NCI-H2196 treated with DMSO at 0.1 percent for 48 hours (cell line): ENCODE measurements at regions not wholly inside any gene's neighbourhood (a gene's known extent, or its start where the extent isn't known, plus 50 kb on each side); places are given as distances from the start of the nearest gene placed in this dataset.

Experiments
- DNase-seq: peaks from one replicate; lab custom pipeline; 2025; ENCODE audit not compliant: unreplicated experiment; lab: John Stamatoyannopoulos, UW

DNA sequence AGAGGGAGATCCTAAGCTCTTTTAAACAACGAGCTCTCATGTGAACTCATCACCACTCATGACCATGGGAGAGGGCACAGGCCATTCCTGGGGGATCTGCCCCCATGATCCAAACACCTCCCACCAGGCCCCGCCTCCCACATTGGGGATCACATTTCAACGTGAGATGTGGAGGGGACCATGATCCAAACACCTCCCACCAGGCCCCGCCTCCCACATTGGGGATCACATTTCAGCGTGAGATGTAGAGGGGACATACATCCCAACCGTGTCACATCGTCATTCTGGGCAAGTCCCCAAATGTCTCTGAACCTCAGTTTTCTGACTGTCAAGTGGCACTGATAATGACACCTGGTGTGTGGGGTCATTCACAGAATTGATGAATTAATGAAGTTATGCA is 641.8 kb downstream of the CDH26 start:
- no peak for DNase-seq

DNA sequence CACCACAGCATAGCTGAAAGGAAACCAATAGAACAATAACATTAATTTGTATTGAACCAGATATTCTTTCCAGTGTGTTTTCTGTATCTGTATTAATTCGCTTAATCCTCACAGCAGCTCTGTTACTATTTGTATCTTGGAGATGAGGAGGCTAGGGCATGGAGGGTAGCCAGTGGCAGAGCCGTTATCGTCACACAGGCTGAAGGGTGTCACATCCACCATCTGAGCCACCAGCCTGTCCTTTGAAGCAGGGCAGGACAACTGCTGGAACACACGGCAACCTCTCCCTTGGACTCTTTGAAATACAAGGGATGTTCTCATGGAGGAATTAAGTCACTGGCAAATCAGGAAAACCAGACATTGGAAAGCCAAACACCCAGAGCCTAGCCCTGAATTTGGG is 628.0 kb upstream of the CDH4 start:
- no peak for DNase-seq

DNA sequence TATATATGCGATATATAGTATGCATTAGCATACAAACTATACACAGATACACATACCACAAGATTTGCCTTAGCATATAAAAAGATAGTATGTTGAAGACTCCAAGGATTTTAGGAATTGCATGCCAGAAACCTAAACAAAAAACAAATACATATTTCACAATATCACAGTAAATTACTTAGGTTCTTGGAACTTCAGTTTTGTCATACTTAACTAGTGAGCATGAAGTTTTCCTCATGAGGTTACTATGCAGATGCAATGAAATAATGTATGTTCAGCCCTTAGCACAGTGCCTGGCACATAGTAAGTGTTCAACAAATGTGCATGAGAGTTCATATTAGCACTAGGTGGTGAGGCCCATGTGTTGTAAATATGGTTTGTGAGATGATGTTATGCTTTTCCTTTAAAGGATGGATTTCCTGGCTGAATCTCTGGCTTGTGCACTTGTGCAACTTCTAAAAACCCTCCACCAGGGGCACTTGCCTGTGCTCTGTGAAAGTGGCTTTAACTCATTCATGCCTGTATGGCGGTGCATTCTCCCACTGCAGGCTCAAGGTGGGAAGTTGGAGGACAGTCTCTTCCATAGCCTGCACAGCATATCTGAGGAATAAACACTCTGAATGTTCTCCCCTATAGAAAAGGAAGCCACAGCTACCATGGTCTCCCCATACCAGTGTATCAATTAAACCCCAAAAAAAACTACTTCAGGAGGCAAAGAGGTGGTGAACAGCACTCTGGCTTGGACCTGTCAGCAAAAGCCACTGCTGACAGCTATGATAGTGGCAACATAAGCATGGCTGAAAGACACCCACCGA is 624.1 kb upstream of the CDH4 start:
- no peak for DNase-seq

DNA sequence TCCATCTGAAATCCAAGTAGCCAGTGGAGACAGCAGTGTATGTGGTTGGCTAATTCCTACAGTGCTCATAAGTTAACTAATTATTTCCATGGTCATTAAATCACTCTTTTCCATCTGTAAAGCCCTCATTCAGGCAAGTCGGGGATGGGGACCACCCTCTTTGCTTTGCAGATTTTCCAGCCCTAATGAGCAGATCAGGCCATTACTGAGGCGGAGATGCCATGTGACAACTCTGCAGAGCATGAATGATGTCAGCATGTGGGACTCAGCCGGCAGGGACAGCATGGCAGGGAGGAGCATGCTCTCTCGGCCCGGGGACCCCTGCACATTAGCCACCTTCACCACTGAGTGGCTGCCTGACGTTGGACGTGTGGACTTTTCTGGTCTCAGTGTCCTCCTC is 623.3 kb upstream of the CDH4 start:
- DNase-seq, result no peak

DNA sequence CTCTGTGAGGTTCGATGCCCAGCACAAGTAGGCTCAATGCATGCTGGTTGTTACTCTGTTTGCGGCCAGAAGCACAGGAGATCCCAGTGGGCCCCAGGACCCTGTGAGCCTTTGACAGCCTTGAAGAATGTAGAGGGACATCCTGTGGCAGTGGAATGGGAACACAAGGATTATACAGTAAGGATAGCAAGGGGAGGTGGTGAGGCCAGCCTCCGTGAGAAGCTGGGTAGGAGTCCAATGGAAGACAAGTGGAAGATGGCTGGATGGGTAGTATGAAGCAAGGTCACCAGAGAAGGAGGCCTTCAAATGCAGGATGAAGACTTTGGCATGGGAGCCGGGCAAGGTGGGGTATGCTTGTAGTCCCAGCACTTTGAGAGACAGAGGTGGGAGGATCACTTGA is 622.9 kb upstream of the CDH4 start:
- DNase-seq, result no peak

DNA sequence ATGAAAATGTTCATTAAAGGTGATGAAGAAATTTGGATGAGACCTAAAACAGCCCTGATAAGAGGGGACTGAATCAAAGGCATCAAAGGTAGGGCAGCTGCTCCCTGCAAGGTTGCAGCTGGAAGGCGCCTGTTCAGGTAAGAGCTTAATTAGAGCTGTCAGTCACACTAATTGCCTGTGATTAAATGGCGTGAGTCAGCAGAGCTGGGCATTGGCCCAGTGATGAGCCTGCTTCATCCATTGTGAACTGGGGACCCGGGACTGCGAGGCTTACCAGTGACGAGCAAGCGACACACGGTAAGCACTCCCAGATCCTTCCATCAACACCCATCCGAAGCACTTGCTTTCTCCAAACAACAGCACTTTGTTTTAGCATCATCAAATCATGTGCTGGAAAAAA is 621.5 kb upstream of the CDH4 start:
- peak; percentile 61 for DNase-seq

DNA sequence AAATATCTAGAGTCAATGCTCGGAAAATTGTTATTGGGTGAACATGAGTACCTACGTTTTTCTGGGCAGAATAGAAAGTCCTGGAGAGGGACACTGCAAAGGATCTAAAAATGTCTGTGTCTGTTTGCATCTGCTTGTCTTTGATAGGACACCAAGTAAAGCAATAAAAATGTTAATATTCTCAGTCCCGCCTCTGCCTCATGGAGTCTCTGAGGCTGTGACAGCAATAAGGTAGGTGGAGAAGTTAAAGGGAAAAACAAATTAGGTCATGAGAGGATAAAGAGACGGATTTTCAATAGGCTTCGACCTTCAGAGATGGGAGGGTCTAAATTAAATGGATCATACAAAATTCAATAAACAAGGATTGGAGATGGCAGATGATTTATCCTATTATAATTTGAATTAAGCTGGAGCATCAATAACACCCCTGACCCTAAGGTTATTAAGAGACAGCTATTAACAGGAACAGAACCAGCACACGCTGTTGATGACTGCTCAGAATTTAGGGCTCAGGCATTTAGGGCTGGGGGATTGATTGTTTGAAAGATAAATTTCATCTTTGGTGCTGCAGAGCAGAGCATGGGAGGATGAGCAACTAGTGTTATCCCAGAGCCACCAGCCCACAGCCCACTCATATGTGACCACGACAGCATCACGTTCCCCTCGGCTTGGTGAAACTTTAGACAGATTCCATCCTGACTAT is 620.3 kb upstream of the CDH4 start:
- no peak for DNase-seq

DNA sequence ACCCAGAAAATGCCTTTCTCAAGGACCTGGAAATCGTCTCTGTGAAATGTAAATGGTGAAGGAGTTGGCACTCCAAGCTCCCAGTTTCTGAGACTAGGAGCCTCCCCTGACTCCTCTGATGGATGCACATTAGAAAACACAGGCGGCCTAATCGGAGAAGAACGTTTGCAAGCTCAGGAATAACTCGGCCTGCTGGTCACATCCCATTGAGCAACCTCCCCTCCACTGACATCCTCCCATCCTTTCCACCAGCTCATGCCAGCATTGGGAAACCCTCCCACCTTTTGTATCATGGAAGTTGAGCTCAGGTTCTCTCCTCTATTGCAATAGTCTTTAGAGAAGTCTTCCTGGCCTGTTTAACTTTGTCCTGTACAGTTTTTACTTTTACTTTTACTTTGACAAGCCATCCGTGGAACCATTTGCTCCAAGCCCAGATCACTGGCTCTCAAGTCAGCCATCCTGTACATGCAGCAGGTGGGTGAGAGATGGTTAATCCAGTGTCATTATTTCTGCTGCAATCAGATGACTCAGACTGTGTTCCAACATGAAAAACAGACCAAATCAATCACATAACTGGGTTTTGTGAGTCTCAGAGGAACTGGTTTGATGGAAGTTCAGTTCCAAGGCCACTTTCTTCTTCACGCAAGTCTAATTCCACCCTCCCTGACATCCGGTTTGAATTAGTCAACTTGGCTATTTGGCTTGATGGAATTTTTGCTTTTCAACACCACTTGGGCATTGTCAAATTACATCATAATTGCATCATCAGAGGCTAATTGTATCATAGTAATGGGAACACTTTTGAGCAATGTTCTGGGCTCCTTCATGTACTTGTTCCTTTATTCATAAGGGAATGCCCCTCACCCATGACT is 619.4 kb upstream of the CDH4 start:
- DNase-seq, result no peak

DNA sequence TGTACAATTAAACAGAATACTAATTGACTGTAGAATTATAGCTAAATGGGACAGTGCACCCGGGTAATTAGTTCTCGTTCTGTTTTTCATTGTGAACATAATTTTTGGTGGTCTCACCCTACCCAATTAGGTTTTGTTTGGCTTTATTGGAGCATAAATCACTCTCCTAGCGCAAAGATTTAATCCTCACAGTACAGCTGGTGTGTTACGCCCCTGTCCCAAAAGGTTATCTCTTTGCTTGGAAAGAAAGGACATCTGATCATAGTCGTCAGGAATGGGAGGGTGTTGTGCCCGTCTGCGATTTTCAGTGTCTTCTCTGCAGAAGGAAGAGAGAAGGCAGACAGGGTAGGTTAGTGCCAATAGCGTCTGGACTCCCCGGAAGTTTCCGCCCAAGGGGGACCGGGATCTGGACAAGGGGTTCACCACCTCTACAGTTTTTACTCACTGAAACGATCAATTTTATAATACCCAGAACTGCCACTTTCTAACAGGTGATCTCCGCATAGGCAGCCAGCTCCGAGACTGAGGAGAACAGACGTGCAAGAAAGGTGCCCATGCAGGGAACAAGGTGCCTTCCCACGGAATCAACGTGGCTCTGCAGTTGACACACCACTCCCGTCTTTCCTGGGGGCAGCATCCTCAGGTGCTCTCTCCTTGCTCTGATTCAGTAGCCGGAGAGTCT is 617.4 kb upstream of the CDH4 start:
- DNase-seq, result no peak

DNA sequence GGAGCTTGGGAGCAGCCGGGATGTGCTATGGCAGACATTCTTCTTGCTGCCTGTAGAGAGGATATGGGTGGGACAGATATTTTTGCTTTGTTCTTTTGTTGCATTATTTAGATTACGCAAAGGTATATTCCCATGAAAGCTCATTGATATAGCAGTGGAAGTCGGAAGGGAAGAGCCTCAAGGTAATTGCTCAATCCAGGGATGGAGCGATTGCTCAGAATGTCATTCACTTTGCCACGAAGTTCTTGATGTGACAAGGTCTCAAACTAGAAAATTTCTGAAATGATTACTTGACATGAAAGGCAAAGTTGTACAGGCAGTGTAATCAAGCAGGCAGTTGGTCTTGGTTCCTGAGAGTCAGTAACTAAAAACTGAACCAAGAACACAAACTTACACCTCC is 615.6 kb upstream of the CDH4 start:
- no peak for DNase-seq

DNA sequence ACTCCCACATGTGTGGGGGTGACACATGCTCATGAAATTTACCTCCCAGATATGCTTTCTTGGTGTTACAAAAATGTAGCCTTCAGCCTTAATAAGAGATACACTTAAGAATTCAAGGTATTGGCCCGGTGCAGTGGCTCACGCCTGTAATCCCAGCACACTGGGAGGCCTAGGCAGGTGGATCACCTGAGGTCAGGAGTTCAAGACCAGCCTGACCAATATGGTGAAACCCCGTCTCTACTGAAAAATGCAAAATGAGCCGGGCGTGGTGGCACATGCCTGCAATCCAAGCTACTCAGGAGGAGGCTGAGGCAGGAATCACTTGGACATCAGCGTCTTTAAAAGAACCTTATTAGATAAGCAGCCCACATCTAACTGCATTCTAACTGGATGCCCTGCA is 614.3 kb upstream of the CDH4 start:
- no peak for DNase-seq

DNA sequence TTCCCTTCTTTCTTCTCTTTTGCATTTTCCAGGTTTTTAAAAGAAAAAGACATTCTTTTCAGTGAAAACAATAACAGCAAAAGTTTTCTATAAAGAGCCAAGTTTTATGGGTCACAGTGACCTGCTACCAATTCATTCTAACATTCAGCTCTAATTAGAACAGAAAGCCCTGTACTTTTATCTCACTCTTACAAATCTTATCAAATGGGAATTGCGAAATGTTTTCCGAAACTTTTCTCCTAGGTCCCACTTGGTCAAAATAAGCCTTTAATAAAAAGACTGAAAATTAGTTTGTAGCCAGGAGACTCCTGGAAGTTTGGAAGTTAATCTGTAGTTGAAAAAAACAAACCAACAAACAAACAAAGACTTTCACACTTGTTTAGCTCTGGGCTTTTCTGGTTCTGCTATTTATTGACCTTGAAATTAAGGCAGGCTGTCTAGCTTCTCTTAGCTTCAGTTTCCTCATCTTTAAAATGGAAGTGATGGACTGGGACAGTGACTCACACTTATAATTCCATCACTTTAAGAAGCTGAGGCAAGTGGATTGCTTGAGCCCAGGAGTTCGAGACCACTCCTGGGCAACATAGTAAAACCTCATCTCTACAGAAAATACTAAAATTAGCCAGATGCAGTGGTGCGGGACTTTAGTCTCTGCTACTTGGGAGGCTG is 613.5 kb upstream of the CDH4 start:
- DNase-seq, result no peak

DNA sequence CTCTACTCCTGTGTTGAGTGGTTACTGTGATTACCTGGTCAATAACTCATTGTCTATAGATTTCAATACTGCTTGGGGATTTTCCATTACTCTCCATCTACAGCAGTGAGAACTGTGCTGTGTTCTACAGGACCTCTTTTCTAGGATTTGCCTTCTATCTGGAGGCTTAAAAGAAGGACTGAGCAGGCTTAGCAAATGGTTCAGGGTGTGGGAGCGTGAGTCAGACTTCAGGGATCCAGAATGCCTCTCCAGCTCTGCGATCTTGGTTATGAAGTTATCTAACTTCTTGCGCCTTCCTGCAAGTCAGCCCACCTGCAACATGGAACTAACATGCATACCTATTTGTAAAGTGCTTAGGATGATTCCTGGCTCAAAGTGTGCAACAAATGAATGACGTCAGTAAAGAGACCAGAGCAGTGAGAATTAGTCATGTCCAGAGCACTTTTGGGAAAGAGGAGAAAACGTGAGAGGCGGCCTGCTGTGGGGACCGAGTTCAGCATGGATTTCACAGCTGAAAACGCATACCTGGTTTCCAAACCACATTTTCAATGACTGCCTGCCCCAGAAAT is 610.1 kb upstream of the CDH4 start:
- DNase-seq, result no peak

DNA sequence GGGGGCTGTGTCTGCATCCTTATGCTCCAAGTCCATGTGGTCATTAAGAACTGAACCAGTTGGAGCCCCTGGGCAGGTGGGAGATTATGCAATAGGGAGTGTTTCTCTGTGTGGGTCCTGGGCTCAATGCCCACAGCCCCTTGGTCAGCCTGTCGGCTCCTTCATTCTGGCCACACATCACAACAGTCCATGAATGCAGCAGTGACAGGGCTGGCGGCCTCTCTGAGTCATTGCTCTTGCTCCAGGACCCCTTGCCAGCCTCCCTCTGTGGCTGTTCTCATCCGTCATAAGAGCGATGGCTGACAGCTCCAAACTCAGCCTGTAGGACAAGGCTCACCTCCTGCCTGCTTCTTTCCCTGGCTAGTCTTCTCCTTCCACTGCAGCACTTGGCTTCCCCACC is 609.5 kb upstream of the CDH4 start:
- no peak for DNase-seq

DNA sequence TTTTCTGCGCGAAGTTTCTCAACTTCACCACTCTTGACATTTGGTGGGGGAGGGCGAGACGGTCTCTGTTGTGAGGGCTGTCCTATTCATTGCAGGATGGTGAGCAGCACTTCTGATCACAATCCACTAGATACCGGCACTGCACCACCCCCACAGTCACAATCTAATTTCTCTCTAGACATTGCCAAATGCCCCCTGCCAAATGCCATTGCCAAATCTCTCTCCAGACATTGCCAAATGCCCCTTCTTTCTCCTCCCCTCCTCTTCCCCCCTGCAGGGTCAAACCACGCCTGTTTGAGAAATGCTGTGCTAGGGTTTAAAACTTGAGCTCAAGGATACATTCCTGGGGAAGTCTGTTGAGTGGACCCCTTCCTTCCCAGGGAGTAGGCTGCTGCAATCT is 603.5 kb upstream of the CDH4 start:
- DNase-seq, result no peak

DNA sequence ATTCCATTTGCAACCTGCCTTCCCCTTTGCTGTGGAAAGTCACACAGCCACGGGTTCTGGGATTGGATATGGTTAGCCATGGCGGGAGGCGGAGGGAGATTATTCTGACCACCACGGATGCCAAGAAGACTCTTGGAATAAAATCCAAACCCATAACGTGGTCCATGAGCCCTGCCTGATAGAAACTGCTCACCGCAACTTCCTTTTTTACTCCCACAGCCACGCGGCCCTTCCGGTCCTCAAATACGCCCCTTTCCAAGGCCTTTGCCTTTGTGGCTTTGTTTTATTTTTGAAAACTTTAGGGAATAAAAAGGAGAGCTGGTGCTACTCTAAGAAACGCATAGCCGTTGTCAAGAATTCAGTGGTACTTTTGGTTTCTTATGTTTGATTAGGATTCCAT is 602.5 kb upstream of the CDH4 start:
- DNase-seq, result no peak

DNA sequence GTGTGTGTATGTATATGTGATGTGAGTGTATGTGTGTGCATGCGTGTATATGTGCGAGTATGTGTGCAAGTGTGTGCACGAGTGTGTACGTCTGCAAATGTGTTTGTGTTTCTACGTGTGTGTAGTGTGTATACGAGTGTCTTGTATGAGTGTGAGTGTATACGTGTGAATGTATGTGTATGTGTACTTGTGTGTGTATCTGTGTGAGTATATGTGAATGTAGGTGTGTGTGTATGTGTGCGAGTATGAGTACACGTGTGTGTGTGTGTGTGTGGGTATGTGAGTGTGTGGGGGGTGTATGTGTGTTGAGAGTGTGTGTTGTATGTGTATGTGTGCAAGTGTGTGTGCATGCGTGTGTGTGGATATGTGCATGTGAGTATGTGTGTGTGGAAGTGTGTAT is 602.0 kb upstream of the CDH4 start:
- no peak for DNase-seq

DNA sequence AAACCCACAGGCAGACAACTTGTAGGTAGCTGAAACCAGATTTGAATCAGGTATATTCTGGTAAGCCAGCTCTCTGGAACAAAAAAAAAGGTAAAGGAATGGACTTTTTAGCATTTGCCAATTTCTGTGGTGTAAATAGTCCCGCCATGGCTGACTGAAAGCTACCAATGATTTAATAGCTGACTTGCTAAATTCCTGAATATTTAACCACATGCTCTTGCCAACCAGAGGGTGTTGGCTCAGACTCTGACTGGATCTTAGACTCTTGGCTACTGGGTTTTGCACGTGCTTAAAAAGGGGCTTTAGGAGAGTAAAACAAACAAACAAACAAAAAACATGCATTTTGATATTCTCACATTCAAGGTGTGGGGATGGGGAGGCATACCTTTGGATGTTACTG is 600.0 kb upstream of the CDH4 start:
- DNase-seq, result no peak

DNA sequence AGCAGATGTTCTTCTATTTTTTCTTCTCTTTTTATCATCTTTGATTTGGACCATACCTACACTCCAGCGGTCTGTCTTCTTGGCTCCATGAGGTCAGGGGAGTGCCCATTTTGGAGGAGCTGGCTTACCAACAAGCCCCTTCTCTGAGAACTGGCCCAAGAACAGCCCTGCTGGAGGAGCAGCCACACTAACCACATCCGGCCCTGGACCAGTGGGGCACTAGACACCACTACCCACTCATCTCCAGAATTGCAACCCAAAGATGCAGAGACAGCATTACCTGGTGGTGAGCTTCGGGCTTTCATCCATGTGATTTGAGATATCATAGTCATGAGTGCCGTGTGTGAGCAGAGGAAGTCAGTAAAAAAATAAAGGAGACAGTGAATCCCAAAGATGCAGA is 599.4 kb upstream of the CDH4 start:
- no peak for DNase-seq

DNA sequence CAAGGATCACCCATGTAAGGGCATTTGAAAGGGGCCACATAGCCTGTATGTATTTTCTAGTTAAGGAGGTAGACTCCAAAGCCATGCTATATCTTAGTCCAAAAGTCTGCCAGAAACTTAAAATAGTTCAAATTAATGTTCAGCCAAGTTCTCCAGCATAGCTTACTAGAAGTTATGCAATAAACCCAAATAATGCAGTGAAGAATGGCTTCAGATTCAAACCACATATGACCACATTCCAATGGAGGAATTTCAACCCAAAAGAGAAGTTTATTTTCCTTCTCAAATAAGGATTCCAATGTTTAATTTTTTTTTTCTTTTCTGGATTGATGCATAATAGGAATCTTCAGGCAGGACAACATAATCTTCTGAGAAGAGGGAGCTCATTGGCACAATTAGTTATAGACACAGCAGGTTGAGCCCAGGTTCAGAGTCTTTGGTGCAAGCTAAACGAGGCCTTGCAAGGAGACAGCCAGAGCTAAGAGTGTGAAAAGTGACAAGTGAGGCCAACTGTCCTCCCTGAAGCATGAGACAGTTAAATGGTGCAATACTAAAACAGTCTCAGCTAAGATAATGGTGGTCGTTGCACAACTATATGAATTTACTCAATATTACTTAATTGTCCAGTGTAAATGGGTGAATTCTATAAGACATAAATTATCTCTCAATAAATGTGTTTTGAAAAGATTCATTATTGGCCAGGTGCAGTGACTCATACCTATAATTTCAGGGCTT is 598.8 kb upstream of the CDH4 start:
- DNase-seq, result no peak
